ENCODE measurements at regions not wholly inside any gene's neighbourhood (a gene's known extent, or its start where the extent isn't known, plus 50 kb on each side); places are given as distances from the start of the nearest gene placed in this dataset.

DNA sequence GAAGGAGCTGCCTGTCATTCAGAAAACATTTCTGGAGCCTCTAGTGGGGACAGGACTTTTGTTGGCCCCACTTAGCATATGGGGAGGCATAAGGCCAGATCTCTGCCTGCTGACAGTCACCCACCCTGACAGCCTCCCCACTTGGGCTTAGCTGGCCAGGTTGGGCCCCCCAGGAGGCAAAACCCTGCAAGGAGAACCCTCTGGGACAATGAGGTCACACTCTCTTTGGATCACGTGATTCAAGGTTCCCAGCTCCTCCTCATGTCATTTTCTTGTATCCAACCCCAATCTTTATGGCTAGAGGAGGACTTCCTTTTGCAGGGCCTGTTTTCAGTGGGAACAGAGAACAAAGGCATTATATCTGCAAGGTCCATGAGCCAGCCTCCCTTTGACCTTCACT is 60.0 kb downstream of the NAV1 start:
- DNase-seq, result peak; percentile 43
- Histone ChIP-seq H3K27ac (no peak overlapping the region), H3K4me3 (no peak overlapping the region), H3K36me3 (no peaks in the 10 kb centered on the region), H3K9me3 (no peaks in the 10 kb centered on the region), H3K27me3 (no peaks in the 10 kb centered on the region), H3K4me1 (peaks cover 10% of the 10 kb centered on the region)
- ATAC-seq, result no peak
- TF ChIP-seq, protein P1, sequence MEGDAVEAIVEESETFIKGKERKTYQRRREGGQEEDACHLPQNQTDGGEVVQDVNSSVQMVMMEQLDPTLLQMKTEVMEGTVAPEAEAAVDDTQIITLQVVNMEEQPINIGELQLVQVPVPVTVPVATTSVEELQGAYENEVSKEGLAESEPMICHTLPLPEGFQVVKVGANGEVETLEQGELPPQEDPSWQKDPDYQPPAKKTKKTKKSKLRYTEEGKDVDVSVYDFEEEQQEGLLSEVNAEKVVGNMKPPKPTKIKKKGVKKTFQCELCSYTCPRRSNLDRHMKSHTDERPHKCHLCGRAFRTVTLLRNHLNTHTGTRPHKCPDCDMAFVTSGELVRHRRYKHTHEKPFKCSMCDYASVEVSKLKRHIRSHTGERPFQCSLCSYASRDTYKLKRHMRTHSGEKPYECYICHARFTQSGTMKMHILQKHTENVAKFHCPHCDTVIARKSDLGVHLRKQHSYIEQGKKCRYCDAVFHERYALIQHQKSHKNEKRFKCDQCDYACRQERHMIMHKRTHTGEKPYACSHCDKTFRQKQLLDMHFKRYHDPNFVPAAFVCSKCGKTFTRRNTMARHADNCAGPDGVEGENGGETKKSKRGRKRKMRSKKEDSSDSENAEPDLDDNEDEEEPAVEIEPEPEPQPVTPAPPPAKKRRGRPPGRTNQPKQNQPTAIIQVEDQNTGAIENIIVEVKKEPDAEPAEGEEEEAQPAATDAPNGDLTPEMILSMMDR (IDR thresholded peaks at IDR 0.05), result no peak
- intact Hi-C loops (cut with DNase I), result no loop called here

GRCh38 chr1:201599548-201599947 is 60.6 kb downstream of the NAV1 start:
- DNase-seq (no peak), ATAC-seq (no peak)
- Histone ChIP-seq H3K27me3 (no peaks in the 10 kb centered on the region), H3K4me3 (no peak overlapping the region), H3K27ac (no peak overlapping the region), H3K4me1 (peaks cover 6% of the 10 kb centered on the region), H3K9me3 (no peaks in the 10 kb centered on the region), H3K36me3 (no peaks in the 10 kb centered on the region)
- TF ChIP-seq, protein P1 (IDR thresholded peaks at IDR 0.05), result no peak
- intact Hi-C loops (cut with DNase I), result no loop called here

GRCh38 chr1:201602413-201603265 is 63.7 kb downstream of the NAV1 start:
- TF ChIP-seq, protein P1 (IDR thresholded peaks at IDR 0.05), result no peak
- intact Hi-C loops (cut with DNase I), result no loop called here
- H3K4me1 ChIP-seq, result no peaks in the 10 kb centered on the region
- H3K27me3 ChIP-seq, result no peaks in the 10 kb centered on the region
- H3K9me3 ChIP-seq, result no peaks in the 10 kb centered on the region
- DNase-seq (no peak), ATAC-seq (no peak)
- no peaks in the 10 kb centered on the region for H3K36me3 ChIP-seq
- no peak overlapping the region for H3K27ac ChIP-seq
- H3K4me3 ChIP-seq, result no peak overlapping the region

- no peaks in the 10 kb centered on the region for H3K36me3 ChIP-seq
Observed at GRCh38 chr1:201603613-201604232, 64.8 kb downstream of the NAV1 start.

DNA sequence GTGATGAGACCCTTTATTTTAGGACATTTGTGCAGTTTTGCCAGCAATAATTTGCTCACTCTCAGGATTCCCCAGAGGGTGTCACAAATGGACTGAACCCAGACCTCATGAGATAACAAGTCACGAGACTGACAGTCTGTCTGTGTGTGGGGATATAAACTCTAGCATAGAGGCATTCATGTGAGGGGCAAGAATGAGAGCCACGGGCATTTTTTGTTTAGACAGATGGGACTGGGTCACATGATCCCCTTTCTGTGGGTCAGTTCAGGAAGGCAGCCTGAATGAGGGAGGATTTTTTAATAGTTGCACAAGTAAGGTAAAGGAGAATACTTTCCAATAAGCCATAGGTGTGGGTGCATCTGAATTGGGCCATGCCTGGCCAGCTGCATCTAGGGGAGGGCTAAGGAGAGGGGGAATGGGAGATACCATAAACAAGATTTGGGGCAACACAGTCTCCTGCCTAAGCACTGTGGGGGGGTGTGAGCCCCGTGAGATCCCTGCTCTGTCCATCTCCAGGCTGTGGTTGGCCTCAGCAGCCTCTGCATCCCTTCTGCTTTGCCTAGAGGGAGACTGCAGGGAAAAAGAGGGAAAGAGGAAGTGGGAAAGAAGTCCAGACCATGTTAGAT is 66.6 kb downstream of the NAV1 start:
- ATAC-seq (no peak), DNase-seq (no peak)
- TF ChIP-seq, protein P1 (IDR thresholded peaks at IDR 0.05), result no peak
- no peak overlapping the region for H3K27ac ChIP-seq
- H3K4me1 ChIP-seq, result peaks cover 5% of the 10 kb centered on the region
- no peak overlapping the region for H3K4me3 ChIP-seq
- intact Hi-C loops (cut with DNase I), result no loop called here
- no peaks in the 10 kb centered on the region for H3K27me3 ChIP-seq
- no peaks in the 10 kb centered on the region for H3K9me3 ChIP-seq
- no peaks in the 10 kb centered on the region for H3K36me3 ChIP-seq

More at GRCh38 chr1:201603613-201604232, 64.8 kb downstream of the NAV1 start:
- intact Hi-C loops (cut with DNase I), result no loop called here
- H3K27me3 ChIP-seq, result no peaks in the 10 kb centered on the region
- no peak overlapping the region for H3K27ac ChIP-seq
- no peaks in the 10 kb centered on the region for H3K9me3 ChIP-seq
- TF ChIP-seq, protein P1 (IDR thresholded peaks at IDR 0.05), result no peak
- no peak overlapping the region for H3K4me3 ChIP-seq
- no peaks in the 10 kb centered on the region for H3K4me1 ChIP-seq
- ATAC-seq (no peak), DNase-seq (no peak)

Measured in upper lobe of right lung (tissue), 1 donor.